NCI-H748 treated with DMSO at 0.1 percent for 48 hours (cell line): ENCODE measurements at regions not wholly inside any gene's neighbourhood (a gene's known extent, or its start where the extent isn't known, plus 50 kb on each side); places are given as distances from the start of the nearest gene placed in this dataset.
"Not testable (repeated sequence)": the region's sequence is repeated elsewhere in the genome, so short reads cannot be mapped to it uniquely, and the experiment has no call there.

Source experiments
- DNase-seq: peaks from one replicate; lab custom pipeline; 2025; lab: John Stamatoyannopoulos, UW

- DNase-seq = peak; percentile 44
Observed at GRCh38 chr2:174697255-174697654, 67.0 kb downstream of the CHRNA1 start.

GRCh38 chr2:174694920-174695319, 69.4 kb downstream of the CHRNA1 start:
- no peak for DNase-seq

- DNase-seq = no peak
Observed at GRCh38 chr2:174694196-174694878, 69.9 kb downstream of the CHRNA1 start.

GRCh38 chr2:174693344-174693743, 70.9 kb downstream of the CHRNA1 start:
- no peak for DNase-seq

- DNase-seq = no peak
Observed at GRCh38 chr2:174692256-174692919, 71.9 kb downstream of the CHRNA1 start.

- no peak for DNase-seq
Observed at GRCh38 chr2:174691201-174691779, 73.0 kb downstream of the CHRNA1 start.

GRCh38 chr2:174690026-174690425, 74.2 kb downstream of the CHRNA1 start:
- DNase-seq = no peak

- DNase-seq = peak; percentile 3
Observed at GRCh38 chr2:174688079-174688478, 76.2 kb downstream of the CHRNA1 start.

GRCh38 chr2:174686430-174686829, 77.8 kb downstream of the CHRNA1 start:
- no peak for DNase-seq

- DNase-seq = no peak
Observed at GRCh38 chr2:174683392-174683759, 80.9 kb downstream of the CHRNA1 start.

- DNase-seq = peak; percentile 6
Observed at GRCh38 chr2:174682578-174683391, 81.5 kb downstream of the CHRNA1 start.

GRCh38 chr2:174682007-174682577, 82.2 kb downstream of the CHRNA1 start:
- DNase-seq = no peak

GRCh38 chr2:174681099-174682006, 82.9 kb downstream of the CHRNA1 start:
- DNase-seq = no peak

GRCh38 chr2:174680221-174680620, 82.6 kb upstream of the WIPF1 start:
- DNase-seq = no peak

- no peak for DNase-seq
Observed at GRCh38 chr2:174678395-174678794, 80.8 kb upstream of the WIPF1 start.

GRCh38 chr2:174675615-174676014, 78.0 kb upstream of the WIPF1 start:
- DNase-seq = no peak

- DNase-seq = no peak
Observed at GRCh38 chr2:174673876-174674275, 76.3 kb upstream of the WIPF1 start.

GRCh38 chr2:174673440-174673839, 75.8 kb upstream of the WIPF1 start:
- DNase-seq = no peak

- not testable (repeated sequence) for DNase-seq
Observed at GRCh38 chr2:174671532-174671931, 73.9 kb upstream of the WIPF1 start.

GRCh38 chr2:174670446-174670845, 72.8 kb upstream of the WIPF1 start:
- DNase-seq = no peak

- no peak for DNase-seq
Observed at GRCh38 chr2:174669336-174669735, 71.7 kb upstream of the WIPF1 start.
